DND-41 (cell line): ENCODE measurements at regions not wholly inside any gene's neighbourhood (a gene's known extent, or its start where the extent isn't known, plus 50 kb on each side); places are given as distances from the start of the nearest gene placed in this dataset.

Source experiments
- CTCF ChIP-seq: IDR thresholded peaks from 2 replicates; pipeline ENCODE4 v1.5.1; 2012; ENCODE audit warnings: borderline replicate concordance, low read length, moderate library complexity, mild to moderate bottlenecking; ENCODE audit not compliant: poor library complexity, severe bottlenecking; ENCODE audit errors: extremely low read depth
- EZH2 ChIP-seq: IDR thresholded peaks from 3 replicates; pipeline ENCODE4 v1.6.1; 2012; ENCODE audit warnings: borderline replicate concordance, low read depth, mild to moderate bottlenecking, moderate library complexity, low read length, inconsistent platforms; ENCODE audit not compliant: severe bottlenecking

GRCh38 chr10:78164702-78165101, 131.0 kb downstream of the RPS24 start:
- no peak for TF ChIP-seq CTCF
- TF ChIP-seq EZH2, result no peak
